ENCODE measurements at regions not wholly inside any gene's neighbourhood (a gene's known extent, or its start where the extent isn't known, plus 50 kb on each side); places are given as distances from the start of the nearest gene placed in this dataset.

GRCh38 chr10:81031774-81032173 lies 494.1 kb downstream of the SH2D4B start:
- no peak for DNase-seq

DNA sequence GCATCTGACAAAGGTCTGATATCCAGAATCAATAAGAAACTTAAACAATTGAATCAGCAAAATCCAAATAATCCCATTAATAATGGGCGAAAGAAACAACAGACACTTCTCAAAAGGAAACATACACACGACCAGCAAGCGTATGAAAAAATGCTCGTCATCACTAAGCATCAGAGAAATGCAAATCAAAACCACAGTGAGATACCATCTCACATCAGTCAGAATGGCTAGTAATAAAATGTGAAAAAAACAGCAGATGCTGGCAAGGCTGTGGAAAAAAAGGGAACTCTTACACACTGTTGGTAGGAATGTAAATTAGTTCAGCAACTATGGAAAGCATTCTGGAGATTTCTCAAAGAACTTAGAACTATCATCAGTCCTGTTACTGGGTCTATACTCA lies 496.7 kb downstream of the SH2D4B start:
- no peak for DNase-seq

DNA sequence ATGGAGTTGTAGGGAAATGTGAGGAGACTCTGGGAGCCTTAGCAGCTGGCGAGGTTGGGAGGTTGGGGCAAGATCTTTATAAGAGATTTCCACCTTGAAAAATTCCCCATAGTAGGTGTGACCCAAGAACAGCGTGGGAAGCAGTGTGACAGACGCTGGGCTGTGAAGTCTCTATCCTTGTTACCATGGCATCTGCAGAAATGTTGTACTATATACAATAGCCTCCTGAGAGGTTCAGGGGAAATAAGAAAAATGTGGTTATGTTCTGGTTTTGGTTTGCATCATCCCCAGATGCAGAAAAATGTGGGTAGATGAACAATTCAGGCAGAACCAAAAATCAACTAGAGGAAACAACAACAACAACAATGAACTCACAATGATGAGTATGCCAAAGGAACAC lies 498.6 kb downstream of the SH2D4B start:
- DNase-seq = no peak

DNA sequence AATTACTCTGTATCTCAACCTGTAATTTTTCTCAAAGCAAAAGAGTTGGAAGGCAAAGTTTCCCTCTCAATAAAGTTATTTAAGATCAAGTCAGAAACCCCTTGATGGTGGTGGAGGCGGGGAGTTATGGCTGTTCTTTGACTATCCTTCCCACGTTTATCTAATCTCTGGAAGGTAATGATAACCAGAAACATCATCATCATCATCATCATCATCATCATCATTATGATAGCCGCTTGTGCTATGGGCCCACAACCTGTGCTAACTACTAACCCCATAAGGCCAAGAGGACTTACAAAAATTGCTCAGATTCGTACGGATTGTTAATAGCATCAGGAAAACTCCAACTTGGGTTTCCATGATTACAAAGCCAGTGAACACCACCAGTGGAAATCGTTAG lies 502.3 kb downstream of the SH2D4B start:
- no peak for DNase-seq

GRCh38 chr10:81040940-81041339 lies 503.2 kb downstream of the SH2D4B start:
- no peak for DNase-seq

DNA sequence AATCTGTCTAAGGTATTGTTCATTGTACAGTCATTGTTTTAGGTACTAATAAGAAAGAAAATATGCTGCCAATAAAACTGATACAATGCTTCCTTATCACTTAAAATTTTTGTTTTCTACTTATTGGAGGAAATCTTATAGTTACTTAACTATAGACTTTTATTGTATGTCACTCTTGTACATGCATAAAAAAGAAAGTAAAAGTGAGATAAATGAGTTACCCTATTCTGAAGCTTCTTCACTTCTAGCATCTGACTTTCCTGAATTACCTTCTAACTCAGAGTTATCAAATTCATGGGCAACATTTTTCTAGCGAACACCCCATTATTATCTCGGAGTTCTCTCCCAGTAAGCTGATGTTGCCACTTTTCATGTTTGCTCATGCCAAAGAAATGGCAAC lies 504.9 kb downstream of the SH2D4B start:
- no peak for DNase-seq

DNA sequence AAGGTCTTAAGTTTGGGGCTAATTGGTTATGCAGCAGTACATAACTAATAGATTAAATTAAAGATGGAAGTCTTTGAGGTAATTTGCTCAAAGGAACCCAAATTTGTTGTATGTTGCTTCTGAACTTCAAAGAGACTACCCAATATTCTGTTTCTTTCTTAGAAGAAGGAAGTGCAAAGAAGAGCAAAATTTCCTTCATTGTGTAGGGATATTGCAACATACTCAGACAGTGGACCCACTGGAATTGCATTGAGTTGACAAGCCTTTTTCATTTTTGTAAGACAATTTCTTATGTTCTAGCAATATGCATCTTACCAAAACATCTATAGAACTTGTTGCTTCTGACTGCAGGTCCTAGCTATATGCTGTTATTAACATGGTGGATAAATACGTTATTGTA lies 527.8 kb downstream of the SH2D4B start:
- DNase-seq = no peak

- DNase-seq = no peak
Measured at GRCh38 chr10:81068460-81068859, 530.8 kb downstream of the SH2D4B start.

DNA sequence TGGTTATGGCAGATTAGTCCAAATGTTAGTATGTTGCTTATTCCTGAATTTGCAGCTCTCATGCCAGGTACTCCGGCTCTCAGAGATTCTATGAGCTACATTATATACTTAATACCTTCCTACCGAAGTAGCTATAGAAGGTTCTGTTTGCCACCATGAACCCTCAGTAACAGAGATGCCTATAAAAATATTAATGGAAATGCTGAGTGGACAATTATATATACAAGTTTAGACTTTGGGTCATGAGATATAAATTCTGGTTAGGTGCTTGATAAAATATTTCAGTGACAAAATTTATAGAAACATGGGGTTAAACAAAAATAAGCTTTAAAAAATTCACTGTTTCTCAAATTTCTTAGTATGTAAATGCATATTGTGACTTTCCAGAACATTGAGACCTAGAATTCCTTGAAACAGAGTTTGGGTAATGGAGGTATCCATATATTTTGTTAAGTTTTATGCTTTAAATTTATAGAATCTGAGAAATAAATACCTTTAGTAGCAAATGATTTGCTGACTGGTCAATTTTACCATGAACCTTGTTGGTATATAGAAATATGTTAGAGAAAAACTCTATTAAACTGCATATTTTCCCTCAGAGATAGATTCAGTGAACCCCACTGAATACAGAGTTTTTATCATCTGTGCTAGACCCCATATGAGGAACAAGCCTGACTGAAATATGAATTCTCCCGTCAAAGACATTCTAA lies 533.5 kb downstream of the SH2D4B start:
- no peak for DNase-seq

- no peak for DNase-seq
Measured at GRCh38 chr10:81073155-81073554, 535.5 kb downstream of the SH2D4B start.

DNA sequence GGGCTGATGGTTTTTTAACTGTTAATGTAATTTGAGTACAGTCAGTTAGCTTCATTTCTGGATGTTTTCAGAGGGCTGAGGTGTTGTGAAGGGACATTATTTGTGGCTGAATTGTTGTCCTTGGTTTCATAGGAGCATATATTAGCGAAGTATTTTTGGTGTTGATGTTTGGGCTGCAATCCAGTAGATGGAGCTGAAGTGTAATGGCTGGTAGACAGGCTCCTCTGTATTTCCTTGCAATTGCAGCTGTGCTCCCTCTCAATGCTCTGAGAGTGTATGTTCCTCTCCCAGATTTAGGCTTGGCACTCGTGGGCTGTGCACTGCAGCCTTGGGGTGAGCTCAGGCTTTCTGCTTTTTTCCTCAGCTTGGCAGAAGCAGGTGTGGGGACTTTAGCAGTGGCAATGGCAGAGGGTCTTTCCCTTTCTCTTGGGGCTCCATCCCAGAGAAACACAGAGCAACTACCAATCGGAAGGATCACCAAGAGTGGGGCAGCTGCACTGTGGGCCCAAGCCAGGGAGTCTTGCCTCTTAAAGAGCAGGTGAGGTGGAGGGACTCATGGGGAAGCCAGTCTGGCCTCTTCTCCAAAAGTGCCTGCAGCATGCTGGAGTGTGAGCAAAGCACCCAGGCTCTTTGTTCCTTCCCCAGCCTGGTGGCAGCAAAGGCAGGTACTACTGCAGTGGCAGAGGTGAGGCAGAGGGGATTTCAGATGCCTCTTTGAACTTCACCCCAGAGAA lies 544.4 kb downstream of the SH2D4B start:
- DNase-seq = no peak

- DNase-seq = no peak
Measured at GRCh38 chr10:81082621-81083376, 545.1 kb downstream of the SH2D4B start.

GRCh38 chr10:81093056-81093455 lies 555.4 kb downstream of the SH2D4B start:
- no peak for DNase-seq

GRCh38 chr10:81095238-81095637 lies 557.5 kb downstream of the SH2D4B start:
- DNase-seq = no peak

DNA sequence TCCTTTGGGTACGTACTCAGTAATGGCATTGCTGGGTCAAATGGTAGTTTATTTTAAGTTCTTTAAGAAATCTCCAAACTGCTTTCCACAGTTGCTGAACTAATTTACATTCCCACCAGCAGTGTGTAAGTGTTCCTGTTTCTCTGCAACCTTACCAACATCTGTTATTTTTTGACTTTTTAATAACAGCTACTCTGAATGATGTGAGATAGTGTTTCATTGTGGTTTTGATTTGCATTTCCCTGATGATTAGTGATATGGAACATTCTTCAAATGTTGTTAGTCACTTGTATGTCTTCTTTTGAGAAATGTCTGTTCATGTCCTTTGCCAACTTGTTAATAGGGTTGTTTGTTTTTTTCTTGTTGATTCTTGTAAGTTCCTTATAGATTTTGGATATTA lies 558.9 kb downstream of the SH2D4B start:
- DNase-seq = no peak

DNA sequence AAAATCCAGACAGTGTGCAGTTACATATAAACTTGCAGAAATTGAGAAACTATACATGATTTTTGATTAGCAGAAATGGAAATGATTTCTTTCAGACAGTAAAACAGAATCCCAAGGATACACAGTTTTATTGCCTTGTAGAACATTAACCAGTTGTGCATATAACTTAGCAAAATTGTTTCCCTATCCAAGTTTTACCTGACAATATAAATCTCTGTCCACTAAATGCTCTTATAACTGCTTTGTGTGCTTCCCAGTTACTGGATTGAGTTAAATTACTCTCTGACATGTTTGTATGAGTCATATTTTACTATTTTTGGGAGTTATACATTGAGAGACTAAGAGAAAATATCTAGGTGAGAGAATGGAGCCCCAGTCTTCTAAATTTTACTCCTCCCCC lies 563.4 kb downstream of the SH2D4B start:
- DNase-seq = no peak

GRCh38 chr10:81104494-81104893 lies 566.8 kb downstream of the SH2D4B start:
- DNase-seq = no peak

DNA sequence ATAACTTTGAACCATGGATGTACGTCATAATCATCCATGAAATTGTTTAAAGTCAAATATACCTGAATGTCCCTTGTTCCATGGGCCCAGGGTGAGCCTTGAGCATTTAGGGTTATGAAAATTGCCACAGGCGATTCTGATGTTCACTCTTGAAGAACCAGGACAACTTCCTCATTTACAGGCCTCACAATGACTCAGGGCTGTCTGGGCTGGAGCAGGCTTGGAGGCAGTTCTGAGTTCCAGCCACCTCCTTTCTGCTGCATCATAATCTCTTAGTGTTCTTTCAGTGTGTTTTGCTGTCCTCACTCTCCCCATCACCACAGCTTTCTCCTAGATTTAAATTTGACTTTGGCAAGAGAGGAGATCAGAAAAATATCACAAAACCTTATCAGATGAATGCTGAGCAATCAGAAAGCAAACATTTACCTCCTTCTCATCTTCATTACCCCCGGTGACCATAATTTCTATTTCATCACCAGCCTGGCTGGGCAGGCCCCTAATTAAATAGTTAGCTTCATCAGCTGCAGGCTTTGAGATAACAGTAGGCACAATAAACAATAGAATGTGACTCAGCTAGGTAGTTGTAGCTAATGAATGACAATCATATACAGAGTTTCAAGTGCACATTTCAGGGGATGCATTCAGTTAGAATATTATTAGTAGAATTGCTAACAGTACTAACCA lies 571.0 kb downstream of the SH2D4B start:
- DNase-seq = no peak

DNA sequence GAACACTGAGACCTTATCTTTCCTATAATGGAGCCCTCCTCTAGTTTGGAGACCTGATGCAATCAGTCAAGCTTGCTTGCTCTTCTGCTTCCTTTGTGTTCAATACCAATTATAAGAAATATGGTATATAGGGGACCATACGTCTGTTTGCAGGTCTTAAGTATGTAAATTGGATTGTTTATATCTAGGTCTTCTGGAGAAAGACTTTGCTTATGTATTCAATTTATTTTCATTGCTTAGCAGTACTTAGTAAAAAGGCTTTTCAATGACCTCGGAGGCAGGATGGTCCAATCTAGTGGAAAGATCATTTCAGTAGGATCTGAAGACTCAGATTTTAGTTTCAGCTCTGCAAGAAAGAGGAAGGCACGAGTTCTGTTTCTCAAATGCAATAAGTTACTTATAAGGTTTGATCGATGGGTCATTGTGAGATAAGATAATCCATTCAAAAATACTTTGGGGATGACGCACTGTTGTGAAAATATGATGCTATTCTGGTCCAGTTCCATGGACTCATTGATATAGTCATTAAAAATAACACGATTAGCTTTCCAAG lies 571.6 kb downstream of the SH2D4B start:
- no peak for DNase-seq

- DNase-seq = no peak
Measured at GRCh38 chr10:81116201-81116600, 578.5 kb downstream of the SH2D4B start.

DNA sequence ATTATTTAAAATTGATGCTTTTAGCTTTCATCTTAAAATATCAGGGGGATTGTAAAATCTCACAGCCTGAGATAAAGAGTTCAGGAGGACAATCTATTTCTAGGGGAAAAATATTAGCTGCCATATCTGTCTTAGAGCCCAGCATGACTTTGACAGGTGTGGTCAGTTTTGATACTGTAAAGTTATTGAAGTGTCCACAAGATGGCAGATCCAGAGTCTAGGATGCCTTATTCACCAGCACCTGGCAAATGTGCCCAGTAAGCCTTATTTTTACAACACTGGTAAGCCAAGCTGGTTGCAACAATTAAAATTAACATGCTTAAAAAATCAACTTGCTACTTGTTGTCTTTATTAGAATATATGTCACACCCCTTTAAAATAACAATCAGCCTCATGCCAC lies 579.3 kb downstream of the SH2D4B start:
- no peak for DNase-seq

DNA sequence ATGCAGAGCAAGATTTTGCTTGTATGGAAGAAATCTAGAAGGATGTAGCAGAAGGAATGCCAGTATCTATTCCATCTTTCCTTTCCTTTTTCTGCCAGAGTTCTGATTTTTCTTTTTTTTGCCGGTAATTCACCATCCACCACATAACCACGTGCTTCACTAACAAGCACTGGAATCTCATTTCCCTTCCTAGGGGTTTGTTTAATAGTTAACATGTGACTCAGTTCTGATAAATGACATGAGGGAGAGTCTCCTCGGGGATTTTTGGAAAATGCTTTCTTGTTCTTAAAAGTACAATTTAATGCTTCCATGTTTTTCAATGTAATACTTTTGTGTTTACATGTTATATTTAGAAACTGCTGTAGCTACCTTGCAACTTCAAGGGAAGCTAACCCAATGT lies 590.2 kb downstream of the SH2D4B start:
- DNase-seq = no peak

- DNase-seq = no peak
Measured at GRCh38 chr10:81130014-81130413, 592.3 kb downstream of the SH2D4B start.

Measured in stimulated activated CD4-positive, alpha-beta T cell treated with anti-CD3 and anti-CD28 coated beads, Interleukin-2, amount 100 ng/mL, for 24 hours (primary cell).